ENCODE measurements at regions not wholly inside any gene's neighbourhood (a gene's known extent, or its start where the extent isn't known, plus 50 kb on each side); places are given as distances from the start of the nearest gene placed in this dataset.
"Not testable (repeated sequence)": the region's sequence is repeated elsewhere in the genome, so short reads cannot be mapped to it uniquely, and the experiment has no call there.

- no peak for DNase-seq
Measured at GRCh38 chr2:238502088-238502810, 75.5 kb downstream of the ASB1 start.

DNA sequence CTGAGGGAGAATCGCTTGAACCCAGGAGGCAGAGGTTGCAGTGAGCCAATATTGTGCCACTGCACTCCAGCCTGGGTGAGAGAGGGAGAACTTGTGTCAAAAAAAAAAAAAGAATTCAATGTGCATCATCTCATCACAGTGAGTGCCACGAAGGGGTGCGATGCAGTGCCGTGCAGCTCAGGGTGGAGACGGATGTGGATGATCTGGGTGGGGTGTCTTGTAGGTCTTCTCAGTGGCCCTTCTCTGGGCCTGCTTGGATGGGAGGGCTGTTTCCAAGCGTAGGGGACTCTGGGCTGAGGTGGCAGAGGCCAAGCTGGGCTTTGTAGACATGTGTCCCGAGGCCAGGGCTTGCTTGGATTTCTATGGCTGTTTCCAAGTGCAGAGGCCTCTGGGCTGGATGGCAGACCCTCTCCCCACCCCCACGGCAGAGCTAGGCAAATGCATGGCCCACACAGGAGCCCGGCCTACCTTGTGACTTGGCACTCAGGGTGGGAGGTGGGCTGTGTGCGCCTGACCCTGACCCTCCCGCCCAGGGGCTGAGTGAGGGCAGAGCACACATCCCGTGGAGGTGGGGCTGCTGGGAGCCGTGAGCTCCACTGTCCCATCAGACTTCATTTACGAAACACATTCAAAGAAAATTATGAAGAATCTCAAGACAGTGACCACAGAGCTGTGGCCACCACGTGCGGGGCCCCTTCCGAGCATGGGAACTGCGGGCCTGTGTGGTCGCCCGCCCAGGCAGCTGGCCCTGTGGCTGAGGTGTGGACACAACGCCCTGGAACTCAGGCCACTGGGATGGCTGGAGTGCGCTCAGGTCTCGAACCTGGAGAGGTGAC lies 76.4 kb downstream of the ASB1 start:
- no peak for DNase-seq

DNA sequence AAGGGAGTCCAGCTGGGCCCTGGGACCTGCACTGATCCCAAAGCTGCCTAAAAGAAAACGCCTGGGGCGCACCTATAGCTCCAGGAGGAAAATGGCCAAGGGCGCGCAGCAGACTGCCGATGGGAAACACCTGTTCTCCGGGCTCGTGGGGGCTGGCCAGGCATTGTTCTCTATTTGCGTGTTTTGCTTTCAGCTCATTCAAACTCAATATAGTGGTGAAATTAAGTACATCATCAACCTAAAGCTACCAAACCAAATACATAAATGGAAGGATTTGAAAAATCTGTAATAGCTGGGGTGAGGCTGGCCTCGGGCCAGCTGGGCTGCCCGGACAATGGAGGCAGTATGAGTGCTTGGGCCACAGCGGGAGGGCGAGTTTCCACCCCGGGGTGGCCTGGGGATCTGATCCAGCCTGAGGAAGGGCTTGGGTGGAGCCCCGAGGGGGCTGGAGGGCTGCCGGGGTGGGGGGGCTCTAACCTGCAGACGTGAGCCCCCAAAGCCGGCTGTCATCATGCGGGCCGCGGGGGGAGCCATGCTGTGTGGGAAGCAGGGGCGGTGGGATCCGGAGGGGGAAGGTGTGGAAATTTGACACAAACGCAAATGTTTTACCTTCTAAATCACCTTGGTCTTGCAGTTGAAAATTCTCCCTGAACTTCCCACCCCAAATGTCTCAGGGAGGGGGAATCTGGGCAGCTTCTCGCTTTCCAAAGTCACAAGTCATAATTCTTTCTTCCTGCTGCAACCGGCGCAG lies 77.6 kb downstream of the ASB1 start:
- DNase-seq = no peak

GRCh38 chr2:238505119-238505891 lies 78.6 kb downstream of the ASB1 start:
- no peak for DNase-seq

GRCh38 chr2:238505892-238506280 lies 79.2 kb downstream of the ASB1 start:
- DNase-seq = no peak

GRCh38 chr2:238506371-238507068 lies 79.8 kb downstream of the ASB1 start:
- DNase-seq = no peak

DNA sequence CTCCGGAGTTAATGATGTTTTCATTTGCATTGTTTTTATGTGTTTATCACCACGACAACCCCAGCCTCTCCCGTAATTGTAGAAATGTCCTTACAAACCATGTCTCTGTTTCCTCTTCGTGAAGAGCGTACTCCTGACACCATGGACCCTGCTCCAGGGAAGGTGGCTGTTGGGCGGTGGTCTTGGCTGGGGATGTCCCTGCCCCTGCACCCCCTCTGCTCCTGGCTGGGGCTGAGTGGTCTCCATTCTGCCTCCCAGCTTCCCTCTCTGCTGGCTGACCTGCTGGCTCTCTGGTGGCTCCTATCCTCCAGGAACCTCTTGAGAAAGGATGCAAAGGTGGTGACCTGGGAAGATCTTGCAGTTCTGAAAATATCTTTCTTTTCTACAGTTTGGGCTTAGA lies 81.1 kb downstream of the ASB1 start:
- DNase-seq = no peak

- no peak for DNase-seq
Measured at GRCh38 chr2:238509151-238509835, 82.6 kb downstream of the ASB1 start.

GRCh38 chr2:238509903-238510302 lies 83.2 kb downstream of the ASB1 start:
- no peak for DNase-seq

DNA sequence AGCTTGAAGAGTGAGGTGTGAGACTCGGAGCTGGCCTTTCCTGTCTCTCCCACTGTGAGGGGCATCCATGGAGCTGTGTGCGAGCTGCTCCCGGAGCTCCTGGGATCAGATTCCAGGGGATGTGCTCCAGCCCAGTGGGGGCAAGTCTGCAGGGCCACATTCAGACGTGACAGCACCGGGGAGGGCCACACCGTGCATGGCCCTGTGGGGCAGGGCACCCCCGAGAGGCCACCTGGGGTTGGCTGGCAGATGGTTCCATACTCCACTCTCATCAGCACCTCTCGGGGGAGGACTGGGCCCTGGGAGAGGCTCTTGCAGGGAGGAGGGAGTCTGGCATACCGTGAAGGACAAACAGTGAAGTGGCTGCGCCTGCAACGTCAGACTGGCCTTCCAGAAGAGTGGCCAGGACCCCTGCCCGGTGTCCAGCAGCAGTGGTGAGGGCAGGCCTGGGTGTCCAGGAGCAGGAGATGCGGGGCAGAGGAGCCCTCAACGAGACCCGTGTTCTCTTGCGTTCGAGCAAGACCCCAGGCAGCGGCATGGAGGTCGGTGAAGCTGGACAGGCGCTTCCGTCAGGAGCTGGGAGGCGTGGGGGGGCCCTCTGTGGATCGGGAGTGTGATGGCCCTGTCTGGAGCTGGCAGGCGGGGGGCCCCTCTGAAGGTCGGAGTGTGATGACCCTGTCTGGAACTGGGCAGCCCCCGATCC lies 84.3 kb downstream of the ASB1 start:
- DNase-seq = no peak

DNA sequence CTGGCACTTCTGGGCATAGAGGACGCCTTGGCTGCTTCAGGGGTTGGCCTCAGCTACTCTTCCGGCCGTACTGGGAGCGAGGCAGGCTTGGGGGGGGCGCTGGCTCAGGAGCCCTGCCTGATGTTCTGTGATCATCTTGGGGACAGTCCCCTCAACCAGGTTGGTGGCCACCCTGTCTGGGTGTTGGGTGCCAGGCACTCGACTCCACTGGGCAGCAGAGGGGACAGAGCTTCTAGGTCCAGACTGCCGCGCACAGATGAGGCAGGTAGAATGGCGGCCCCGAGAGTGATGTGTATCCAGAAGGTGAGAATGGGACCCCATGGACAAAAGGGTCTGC lies 84.9 kb downstream of the ASB1 start:
- DNase-seq = no peak

DNA sequence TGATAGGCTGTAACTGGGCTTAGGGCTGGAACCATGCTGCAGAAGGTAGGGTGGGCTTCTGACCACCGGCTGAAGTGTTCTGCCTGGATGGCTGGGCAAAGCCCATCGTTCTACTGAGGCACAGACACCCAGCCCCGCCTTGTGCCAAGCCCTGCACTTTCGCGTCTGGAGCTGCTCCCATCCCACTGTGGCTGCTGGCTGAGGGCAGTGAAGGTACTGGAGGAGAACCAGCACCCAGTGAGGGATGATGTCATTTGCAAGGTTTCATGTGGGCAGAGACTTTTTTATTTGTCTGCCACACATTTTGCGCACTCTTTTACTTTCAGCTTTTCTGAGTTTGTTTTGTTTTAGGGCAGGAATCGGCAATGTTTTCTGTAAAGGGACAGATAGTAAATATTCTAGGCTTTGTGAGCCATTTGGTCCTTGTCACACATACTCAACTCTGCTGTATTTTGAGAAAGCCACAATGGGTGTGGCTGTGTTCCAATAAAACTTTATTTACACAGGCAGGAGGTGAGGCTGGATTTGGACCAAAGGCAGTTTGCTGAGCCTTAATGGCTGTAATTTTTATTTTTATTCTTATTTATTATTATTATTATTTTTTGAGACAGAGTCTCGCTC lies 85.6 kb downstream of the ASB1 start:
- no peak for DNase-seq

DNA sequence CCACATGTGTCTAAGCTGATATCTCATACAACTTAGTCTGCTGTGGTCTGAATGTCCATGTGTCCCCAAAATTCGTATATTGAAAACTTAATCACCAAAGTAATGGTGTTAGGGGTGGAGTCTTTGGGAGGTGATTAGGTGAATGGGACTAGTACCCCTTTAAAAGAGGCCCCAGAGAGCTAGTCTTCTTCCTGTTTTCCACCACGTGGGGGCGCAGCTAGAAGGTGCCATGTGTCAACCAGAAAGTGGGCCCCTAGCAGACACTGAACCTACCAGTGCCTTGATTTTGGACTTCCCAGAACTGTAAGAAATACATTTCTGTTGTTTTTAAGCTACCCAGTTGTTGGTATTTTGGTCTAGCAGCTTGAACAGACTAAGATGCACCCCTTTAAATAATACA lies 86.6 kb downstream of the ASB1 start:
- DNase-seq = no peak

- not testable (repeated sequence) for DNase-seq
Measured at GRCh38 chr2:238514024-238514423, 87.3 kb downstream of the ASB1 start.

DNA sequence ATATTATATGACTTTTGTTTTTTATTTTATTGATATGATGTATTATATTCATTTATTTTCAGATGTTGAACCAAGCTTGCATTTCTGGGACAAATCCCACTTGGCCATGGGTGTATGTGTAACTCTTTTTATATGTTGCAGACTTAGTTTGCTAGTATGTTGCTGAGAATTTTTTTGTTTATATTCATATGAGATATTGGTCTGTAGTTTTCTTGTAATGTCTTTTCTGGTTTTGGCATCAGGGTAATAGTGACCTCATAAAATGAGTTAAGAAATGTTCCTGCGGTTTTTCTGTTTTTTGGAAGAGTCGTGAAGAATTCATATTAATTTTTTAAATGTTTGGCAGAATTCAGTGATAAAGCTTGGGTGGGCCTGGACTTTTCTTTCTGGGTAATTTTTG lies 88.7 kb downstream of the ASB1 start:
- no peak for DNase-seq

GRCh38 chr2:238517209-238517608 lies 90.5 kb downstream of the ASB1 start:
- DNase-seq = no peak

GRCh38 chr2:238518172-238518820 lies 91.6 kb downstream of the ASB1 start:
- no peak for DNase-seq

DNA sequence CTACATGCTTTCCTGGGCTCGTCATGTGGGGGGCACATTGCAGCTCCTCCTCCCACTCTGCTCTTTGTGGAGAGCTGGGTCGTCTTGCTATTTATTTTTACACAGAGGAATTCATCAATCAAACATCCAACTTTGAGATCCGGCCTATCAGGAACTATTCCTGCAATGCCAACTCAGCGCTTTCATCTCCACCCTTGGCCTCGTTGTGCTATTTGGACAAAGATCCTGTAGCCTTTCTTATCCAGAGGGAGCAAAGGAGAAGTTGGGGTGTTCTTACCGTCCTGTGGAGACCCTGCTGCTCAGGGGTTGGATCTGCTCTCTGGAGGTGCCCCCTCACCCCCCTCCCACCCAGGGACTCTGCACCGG lies 92.1 kb downstream of the ASB1 start:
- DNase-seq = no peak

GRCh38 chr2:238520359-238520886 lies 93.7 kb downstream of the ASB1 start:
- no peak for DNase-seq

GRCh38 chr2:238521002-238521401 lies 94.3 kb downstream of the ASB1 start:
- no peak for DNase-seq

Data from NCI-H524 treated with DMSO at 0.1 percent for 48 hours (cell line).